Activated CD4-positive, alpha-beta T cell treated with anti-CD3 and anti-CD28 coated beads for 1 hour (primary cell): ENCODE measurements at regions not wholly inside any gene's neighbourhood (a gene's known extent, or its start where the extent isn't known, plus 50 kb on each side); places are given as distances from the start of the nearest gene placed in this dataset.

Experiments
- DNase-seq: peaks from one replicate; pipeline ENCODE4 v3.0.0-alpha.2; 2020

DNA sequence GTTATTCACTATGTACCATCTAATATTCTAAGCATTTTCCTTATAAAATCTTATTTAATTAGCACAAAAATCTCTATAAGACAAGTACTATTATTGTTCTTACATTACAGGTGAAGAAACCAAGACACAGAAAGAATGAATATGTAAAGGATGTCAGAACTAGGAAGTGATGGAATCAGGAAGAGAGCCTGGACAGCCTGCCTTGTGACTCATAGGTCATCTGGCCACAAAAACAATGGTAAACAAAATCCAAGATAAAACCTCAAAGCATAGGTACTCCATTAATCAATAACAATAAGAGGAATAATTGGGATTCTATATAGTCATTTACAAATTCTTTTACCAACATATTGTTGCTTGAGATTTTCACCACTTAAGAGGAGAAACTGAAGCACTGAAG lies 505.4 kb upstream of the PIK3C3 start:
- DNase-seq = no peak

GRCh38 chr18:41444943-41445342 lies 510.1 kb upstream of the PIK3C3 start:
- DNase-seq = no peak

DNA sequence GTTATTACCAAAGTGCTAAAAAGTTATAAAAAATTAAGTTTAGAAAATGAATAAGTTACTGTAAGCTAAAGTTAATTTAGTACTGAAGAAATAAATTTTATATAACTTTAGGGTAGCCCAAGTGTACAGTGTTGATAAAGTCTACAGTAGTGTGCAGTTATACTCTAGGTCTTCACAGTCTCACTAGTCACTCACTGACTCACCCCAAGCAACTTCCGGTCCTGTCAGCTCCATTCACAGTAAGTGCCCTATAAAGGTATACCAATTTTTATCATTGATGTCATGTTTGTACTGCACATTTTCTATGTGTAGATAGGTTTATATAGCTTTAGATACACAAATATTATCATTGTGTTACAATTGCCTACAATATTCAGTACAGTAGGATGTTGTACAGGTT lies 518.3 kb upstream of the PIK3C3 start:
- DNase-seq = no peak

GRCh38 chr18:41418598-41418997 lies 536.4 kb upstream of the PIK3C3 start:
- DNase-seq = no peak

GRCh38 chr18:41416044-41416443 lies 539.0 kb upstream of the PIK3C3 start:
- no peak for DNase-seq

DNA sequence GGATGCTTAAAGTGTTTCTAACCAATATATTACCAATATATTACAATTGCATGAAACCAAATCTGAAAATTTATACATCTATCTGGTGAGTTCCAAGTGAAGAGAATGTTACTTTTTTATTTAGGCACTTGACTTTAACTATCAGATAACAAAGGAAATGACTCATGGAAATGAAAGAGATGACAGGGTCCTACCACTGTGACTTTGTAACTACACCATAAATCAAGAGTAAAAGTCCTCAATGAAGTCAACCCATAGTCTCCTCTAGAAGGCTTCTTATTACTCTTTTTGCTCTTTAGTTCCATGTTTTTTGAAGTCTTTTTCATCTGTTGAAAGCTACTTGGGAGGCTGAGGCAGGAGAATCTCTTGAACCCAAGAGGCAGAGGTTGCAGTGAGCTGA lies 545.0 kb upstream of the PIK3C3 start:
- no peak for DNase-seq

DNA sequence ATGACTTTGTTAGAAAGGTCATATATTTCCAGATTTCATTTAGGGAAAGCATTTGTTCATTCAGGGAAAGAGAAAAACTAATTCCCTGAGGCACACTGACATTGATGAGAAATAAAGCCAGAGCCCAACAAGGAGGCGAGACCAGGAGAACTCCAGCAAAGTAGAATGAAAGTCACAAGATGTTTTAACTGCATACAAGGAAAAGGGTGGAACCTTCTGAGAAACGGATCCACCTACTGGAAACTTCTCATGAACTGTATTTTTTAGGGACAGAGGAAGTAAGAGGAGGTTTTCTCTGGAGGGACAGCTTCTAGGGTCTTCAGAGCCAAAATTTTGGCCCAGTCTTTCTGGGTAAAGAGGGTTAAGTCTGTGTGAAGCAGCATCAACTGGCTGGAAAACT lies 548.2 kb upstream of the PIK3C3 start:
- no peak for DNase-seq

DNA sequence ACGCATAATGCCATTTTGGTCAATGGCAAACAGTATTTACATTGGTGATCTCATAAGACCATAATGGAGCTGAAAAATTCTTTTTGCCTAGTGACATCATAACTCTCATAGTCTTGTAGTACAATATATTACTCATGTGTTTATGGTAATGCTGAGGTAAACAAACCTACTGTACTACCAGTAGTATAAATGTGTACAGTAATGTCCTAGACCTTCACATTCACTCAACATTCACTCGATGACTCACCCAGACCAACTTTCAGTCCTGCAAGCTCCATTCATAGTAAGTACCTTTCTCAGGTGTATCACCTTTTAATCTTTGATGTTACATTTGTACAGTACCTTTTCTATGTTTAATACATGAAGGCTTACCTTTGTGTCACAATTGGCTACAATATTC lies 558.2 kb upstream of the PIK3C3 start:
- no peak for DNase-seq

DNA sequence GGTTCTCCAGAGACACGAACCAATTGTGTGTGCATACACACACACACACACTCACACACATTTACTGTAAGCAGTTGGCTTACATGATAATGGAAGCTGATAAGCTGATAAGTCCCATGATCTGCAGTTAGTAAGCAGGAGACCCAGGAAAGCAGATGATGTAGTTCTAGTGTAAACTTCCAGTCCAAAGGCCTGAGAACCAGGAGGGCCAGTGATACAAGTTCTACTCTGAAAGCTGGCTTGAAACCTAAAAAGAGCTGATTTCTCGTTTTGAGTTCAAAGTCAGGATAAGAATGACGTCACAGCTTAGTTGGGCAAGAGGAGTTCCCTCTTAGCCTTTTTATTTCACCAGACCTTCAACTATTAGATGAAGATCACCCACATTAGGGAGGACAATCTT lies 558.8 kb upstream of the PIK3C3 start:
- DNase-seq = no peak

GRCh38 chr18:41395695-41396094 lies 559.3 kb upstream of the PIK3C3 start:
- no peak for DNase-seq

GRCh38 chr18:41391616-41392595 lies 563.1 kb upstream of the PIK3C3 start:
- DNase-seq = no peak

DNA sequence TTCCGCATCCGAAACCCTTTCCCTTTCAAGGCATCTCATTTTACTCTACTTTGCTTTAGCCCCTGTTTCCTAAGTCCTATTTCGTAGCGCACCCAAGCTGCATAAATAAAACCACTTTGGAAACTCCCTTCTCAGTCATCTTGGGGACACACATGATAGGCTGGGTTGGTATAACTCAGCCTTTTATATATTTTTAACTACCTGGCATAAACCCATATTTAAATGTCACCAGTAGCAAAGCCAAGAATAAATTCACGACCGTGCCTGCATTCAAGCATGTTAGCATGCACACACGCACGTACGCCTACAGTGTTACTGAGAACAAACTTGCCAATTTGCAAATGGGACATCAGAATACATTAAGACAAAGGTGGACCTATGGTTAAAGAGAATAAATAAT lies 564.7 kb upstream of the PIK3C3 start:
- DNase-seq = no peak

GRCh38 chr18:41378598-41378997 lies 576.4 kb upstream of the PIK3C3 start:
- no peak for DNase-seq

GRCh38 chr18:41373612-41374011 lies 581.4 kb upstream of the PIK3C3 start:
- no peak for DNase-seq

GRCh38 chr18:41372046-41372665 lies 582.9 kb upstream of the PIK3C3 start:
- no peak for DNase-seq

- no peak for DNase-seq
Observed at GRCh38 chr18:41371156-41372045, 583.6 kb upstream of the PIK3C3 start.

- DNase-seq = no peak
Observed at GRCh38 chr18:41370740-41371139, 584.3 kb upstream of the PIK3C3 start.

- no peak for DNase-seq
Observed at GRCh38 chr18:41357708-41358107, 597.3 kb upstream of the PIK3C3 start.

DNA sequence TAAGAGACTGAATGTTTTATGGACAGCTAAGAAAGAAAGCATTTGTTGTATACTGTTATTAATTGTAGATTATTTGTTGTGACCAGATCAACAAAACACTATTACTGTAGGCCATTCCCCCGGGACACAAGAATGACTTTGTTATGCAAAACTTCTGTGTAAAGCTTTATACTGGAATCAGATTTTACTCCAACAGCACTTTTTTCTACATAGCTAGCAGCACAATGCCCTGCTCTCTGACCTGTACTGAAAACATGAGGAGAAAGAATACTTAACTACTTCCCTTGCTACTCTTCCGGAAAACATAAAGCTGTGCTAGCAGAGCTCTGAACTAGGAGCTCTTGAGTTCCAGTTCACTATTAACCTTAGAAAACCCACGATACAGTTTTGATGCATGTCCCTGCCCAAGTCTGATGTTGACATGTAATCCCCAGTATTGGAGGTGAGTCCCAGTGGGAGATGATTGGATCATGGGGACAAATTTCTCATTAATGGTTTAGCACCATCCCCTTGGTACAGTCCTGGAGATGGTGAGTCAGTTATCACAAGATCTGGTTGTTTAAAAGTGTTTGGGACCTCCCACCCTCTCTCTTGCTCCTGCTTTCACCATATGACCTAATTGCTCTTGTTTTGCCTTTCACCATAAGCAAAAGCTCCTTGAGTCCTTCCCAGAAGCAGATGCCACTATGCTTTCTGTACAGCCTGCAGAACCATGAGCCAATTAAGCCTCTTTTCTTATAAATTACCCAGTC lies 601.1 kb upstream of the PIK3C3 start:
- no peak for DNase-seq

DNA sequence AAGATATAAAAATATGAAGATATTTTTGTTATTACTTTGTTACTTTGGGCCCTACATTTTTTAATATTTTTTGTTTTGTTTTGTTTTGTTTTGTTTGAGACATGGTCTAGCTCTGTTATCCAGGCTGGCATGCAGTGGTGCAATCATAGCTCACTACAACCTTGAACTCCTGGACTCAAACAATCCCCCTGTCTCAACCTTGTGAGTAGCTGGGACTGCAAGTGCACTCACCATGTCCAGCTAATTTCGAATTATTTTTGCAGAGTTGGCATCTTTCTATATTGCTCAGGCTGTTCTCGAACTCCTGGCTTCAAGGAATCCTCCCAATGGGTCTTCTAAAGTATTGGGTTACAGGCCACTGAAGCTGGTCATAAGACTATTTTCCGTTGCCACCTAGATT lies 603.6 kb upstream of the PIK3C3 start:
- DNase-seq = no peak

DNA sequence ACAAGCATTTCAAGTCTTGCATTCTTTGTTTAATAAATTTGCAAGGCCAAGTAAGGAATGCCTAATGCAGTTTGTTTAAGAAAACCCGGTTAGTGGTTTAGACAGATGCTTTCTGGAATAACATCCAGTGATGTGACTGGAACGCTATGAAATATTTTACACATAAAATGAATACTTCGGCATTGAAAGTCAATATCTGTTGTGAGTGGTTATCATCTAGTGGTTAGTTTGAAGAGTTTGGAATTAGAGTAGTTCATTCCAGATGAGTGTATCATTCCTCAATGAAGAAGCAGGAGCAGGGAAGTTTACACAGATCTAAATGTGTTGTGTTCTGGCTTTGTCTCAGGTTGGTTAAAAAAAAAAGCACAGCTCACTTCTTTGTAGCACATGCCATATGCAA lies 608.0 kb upstream of the PIK3C3 start:
- DNase-seq = no peak

DNA sequence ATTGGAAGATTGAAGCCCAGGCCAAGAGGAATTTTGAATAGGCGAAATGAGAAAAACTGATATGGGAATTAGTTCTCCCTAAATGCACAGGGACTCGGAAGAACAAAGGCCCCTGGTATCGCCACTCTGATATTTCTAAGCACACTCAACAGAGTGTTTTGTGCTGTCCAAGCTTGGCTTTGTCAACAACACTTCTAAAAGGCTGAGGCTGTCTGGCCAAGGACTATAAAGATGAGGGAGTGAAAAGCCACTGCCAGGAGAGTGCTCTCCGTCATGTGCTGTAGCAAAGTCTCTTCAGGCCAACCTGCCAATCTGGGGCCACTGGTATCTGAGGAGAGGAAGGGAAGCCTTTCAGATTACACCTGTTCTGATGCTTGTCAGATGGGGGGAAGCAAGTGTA lies 611.2 kb upstream of the PIK3C3 start:
- DNase-seq = no peak

DNA sequence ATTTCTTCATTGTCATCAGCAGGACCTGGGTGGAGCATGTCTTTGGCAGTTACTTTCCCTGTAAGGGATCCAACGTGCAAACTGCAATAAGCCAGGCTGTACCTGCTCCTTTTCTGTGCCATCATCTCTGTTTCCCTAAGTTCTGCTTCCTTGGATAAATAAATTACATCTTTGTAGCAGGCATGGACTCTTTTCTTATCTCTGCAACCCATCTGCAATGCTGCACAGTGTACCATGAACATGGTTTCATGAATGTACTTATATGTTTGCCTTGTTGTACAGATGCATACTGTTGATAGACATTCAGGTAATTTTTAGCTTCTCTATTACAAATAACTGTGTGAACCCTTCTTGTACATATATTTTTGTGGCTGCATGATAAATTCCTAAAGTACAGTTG lies 616.7 kb upstream of the PIK3C3 start:
- DNase-seq = no peak
